SK-N-SH treated with all-trans-retinoic acid at 6 μM for 48 hours (cell line): ENCODE measurements at regions not wholly inside any gene's neighbourhood (a gene's known extent, or its start where the extent isn't known, plus 50 kb on each side); places are given as distances from the start of the nearest gene placed in this dataset.

Source experiments
- CSRNP3 ChIP-seq: fragments of 250-450 bp; sonication (Bioruptor Pico); IDR thresholded peaks from 2 replicates; pipeline ENCODE4 v1.5.1; 2021; ENCODE audit warnings: mild to moderate bottlenecking, moderate library complexity
- ISL1 ChIP-seq: fragments of 250-450 bp; sonication (Bioruptor Pico); IDR thresholded peaks from 2 replicates; pipeline ENCODE4 v2.1.2; 2022; ENCODE audit warnings: mild to moderate bottlenecking, moderate library complexity
- OSR1 ChIP-seq: fragments of 250-450 bp; sonication (Bioruptor Pico); IDR thresholded peaks from 2 replicates; pipeline ENCODE4 v1.8.0; 2022; ENCODE audit warnings: moderate library complexity, mild to moderate bottlenecking, inconsistent platforms
- RARB ChIP-seq: fragments of 250-450 bp; sonication (Bioruptor Pico); IDR thresholded peaks from 2 replicates; pipeline ENCODE4 v1.8.0; 2021; ENCODE audit warnings: mild to moderate bottlenecking, moderate library complexity
- TOX ChIP-seq: fragments of 250-450 bp; sonication (Bioruptor Pico); IDR thresholded peaks from 2 replicates; pipeline ENCODE4 v1.8.0; 2021; ENCODE audit warnings: mild to moderate bottlenecking, moderate library complexity, borderline replicate concordance
- ZFP30 ChIP-seq: fragments of 450-650 bp; formaldehyde crosslinking; IDR thresholded peaks from 2 replicates; pipeline ENCODE4 v1.5.0; 2022; ENCODE audit warnings: mild to moderate bottlenecking, moderate library complexity

DNA sequence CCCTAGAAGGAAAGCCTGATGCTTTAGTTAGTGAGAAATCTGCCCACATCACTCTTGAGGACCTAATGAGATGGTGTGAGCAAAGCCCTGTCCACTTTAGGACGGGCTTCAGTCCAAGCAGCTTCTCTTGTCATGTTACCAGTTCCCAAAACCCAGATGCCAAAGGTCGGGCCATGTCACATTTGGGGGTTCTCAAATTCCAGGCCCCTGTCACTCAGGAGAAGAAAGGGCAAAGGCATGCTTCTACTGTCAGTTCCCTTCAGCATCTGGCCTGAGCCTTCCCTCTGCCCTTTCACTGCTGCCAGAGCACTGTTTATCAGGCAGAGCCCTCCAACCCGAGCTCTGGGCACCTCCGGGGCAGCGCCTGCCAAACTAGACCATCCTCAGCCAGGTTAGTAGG lies 556.0 kb downstream of the BNC2 start:
- TF ChIP-seq RARB (CRISPR knock-in tag) (no peak), ZFP30 (CRISPR knock-in tag) (no peak), OSR1 (CRISPR knock-in tag) (no peak), TOX (CRISPR knock-in tag) (no peak), CSRNP3 (CRISPR knock-in tag) (no peak), ISL1 (no peak)
